Midbrain (tissue), 1 donor: ENCODE measurements at regions not wholly inside any gene's neighbourhood (a gene's known extent, or its start where the extent isn't known, plus 50 kb on each side); places are given as distances from the start of the nearest gene placed in this dataset.

ENCODE experiments used
- DNase-seq: peaks from one replicate; lab custom pipeline; 2025; lab: John Stamatoyannopoulos, UW

DNA sequence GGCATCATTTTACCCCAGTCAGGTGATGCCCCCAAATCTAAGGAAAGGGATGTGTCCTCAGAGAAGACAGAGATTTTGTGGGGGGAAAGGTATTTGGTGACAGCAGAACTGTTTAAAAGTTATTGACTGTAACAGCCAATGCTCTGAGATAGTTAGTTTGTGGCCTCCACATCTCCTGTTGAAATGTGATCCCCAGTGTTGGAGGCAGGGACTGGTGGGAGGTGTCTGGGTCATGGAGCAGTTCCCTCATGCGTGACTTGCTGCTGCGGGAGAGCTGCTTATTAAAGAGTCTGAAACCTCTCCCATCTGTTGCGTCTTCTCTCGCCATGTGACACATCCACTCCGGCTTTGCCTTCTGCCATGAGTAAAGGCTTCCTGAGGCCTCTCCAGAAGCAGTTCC is 282.8 kb upstream of the FOXQ1 start:
- no peak for DNase-seq

- no peak for DNase-seq
These were observed 283.2 kb upstream of the FOXQ1 start for GRCh38 chr6:1028723-1029122.

GRCh38 chr6:1027795-1028569 is 283.9 kb upstream of the FOXQ1 start:
- DNase-seq, result no peak

GRCh38 chr6:1027109-1027794 is 284.6 kb upstream of the FOXQ1 start:
- DNase-seq, result no peak

DNA sequence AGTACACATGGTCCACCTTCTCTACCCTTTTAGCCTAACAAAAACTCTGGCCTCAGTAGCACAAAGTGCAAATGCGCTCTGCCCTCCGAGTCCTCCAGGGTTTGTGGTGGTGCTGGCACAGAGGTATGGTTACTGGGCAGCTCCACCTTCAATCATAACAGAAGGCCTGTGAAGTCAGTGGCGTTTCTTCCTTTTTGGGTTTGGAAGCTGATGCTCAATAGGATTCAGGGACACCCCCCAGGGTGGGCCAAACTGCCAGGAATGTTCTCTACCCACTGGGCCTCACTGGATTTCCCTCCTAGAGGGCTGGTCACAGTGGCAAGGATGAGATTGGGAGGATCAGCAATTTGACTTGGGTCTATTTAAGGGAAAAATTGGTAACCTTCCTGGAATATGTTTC is 286.1 kb upstream of the FOXQ1 start:
- no peak for DNase-seq

DNA sequence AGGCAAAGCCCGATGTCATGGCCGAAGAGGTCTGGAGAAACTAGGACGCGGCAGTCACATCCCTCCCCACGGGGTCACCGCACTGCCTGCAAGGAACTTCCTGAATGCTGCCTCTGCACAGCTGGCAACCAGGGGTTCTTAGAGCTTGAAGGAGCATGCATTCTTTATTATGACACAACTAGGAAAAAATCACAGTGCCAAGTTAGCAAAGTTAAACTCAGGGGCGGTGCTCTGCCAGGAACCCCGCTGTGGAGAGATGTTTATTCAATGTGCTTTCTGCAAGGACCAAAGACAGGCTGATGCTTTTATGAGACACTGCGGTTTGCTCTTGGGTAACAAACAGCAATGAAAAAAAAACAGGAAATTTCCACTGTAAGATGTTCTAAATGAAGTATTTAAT is 287.3 kb upstream of the FOXQ1 start:
- no peak for DNase-seq

GRCh38 chr6:1024161-1024560 is 287.7 kb upstream of the FOXQ1 start:
- no peak for DNase-seq

GRCh38 chr6:1023229-1023628 is 288.7 kb upstream of the FOXQ1 start:
- no peak for DNase-seq

GRCh38 chr6:1022719-1023118 is 289.2 kb upstream of the FOXQ1 start:
- DNase-seq, result no peak

- DNase-seq, result no peak
These were observed 291.1 kb upstream of the FOXQ1 start for GRCh38 chr6:1020837-1021236.

DNA sequence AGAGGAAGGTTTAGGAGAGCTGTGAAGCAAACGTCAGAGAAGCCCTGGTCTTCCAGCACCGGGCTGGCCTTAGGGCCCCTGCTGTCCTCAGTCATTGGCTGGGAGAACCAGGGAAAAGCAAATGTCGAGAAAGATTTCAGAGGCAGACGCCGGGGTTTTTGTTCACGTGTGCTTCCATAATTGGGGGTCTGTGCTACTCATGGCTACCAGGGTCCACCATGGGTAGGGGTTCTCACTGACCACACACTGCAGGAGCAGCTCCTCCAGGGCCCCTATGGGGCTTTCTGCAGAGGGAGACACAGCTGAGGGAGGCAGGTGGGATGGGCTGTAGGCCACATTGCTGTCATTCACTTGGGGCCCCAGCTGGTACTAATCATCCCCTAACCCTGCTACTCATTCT is 291.8 kb upstream of the FOXQ1 start:
- no peak for DNase-seq

- DNase-seq, result no peak
These were observed 293.9 kb upstream of the FOXQ1 start for GRCh38 chr6:1018041-1018440.

GRCh38 chr6:1016329-1017302 is 295.3 kb upstream of the FOXQ1 start:
- no peak for DNase-seq

GRCh38 chr6:1015825-1016224 is 296.1 kb upstream of the FOXQ1 start:
- no peak for DNase-seq

DNA sequence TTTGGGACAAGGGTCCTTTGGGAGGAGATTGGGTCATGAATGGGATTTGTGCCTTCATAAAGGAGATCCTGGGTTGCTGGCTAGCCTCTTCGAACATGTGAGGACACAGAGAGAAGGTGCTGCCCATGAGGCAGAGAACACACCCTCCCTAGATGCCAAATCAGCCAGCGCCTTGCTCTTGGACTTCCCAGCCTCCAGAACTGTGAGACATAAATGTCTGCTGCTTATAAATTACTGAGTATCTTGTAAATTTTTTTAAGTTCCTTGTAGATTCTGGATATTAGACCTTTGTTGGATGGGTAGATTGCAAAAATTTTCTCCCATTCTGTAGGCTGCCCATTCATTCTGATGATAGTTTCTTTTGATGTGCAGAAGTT is 297.5 kb upstream of the FOXQ1 start:
- no peak for DNase-seq

GRCh38 chr6:1013656-1014430 is 298.1 kb upstream of the FOXQ1 start:
- no peak for DNase-seq

GRCh38 chr6:1009103-1009502 is 302.8 kb upstream of the FOXQ1 start:
- DNase-seq, result no peak

- no peak for DNase-seq
These were observed 304.7 kb upstream of the FOXQ1 start for GRCh38 chr6:1007159-1007558.

DNA sequence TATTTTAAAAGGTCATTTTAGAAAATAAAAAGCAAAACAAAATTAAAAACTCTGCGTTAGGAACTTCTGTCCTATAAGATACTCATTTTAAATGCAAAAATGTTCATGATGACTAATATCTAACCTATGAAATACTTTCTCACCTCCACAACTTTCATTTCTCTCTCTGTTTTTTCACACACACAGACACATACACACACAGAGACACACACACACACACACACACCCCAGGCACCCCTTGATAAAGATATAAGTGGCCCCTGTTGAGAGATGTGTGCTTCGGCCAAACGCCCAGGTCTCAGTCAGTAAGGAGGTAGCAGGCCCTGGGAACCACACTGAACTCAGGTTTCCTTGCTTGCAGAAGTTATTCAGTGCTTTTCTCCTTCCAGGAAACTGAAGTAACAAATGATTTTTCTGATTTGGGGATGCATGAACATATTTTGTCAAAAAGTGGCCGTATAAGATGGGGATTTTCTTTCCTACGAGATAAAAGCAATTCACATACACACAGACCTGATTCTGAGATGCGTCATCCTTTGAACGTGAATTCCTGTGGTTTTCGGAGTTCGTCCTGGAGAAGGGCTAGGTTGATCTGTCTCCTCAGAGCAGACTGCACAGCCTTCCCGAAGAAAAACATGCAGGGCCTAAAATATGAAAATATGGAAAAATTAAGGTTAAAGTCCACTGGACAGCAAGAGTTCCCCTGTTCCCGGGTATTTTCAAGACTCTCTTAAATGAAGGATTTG is 306.8 kb upstream of the FOXQ1 start:
- no peak for DNase-seq

GRCh38 chr6:1003394-1004160 is 308.3 kb upstream of the FOXQ1 start:
- no peak for DNase-seq
